ENCODE measurements at regions not wholly inside any gene's neighbourhood (a gene's known extent, or its start where the extent isn't known, plus 50 kb on each side); places are given as distances from the start of the nearest gene placed in this dataset.

DNA sequence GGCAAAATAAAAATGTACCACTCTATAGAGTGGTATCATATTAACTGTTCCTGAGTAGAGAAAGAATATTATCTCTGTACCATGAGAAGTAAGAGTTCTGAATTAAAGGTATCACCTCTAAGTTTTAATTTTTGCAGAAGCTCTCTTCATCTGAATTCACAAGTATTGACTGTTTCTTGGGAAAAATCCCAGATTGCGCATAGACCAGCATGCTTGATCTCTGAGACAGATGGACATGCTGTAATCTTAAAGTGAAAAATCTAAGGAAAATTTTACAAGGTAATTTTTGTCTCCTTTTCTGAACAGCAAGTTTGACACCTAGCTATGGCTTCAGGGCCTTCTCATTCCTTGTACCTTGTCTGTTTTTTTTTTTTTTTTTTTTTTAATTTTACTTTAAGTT, 1050.7 kb upstream of the RBFOX1 start:
- no peak for DNase-seq (ENCODE audit: low spot score)

DNA sequence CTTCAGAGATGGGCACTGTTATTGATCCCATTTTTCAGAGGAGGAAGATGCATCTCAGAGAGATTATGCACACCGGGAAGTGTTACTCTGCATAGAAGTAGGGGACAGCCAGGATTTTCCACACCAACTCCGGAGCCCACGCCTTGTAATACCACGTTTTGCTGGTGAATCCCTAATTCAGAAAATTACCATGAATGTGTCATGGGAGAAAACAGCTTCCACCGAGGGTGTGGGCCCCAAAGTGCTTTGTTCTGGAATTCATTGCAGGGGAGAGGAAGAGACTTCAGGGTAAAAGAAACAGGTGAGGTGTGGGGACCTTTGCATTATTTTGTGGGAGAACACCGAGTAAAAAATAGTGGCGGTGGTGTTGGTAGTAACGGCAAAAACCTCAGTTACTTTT, 1051.4 kb upstream of the RBFOX1 start:
- DNase-seq (ENCODE audit: low spot score) = no peak

DNA sequence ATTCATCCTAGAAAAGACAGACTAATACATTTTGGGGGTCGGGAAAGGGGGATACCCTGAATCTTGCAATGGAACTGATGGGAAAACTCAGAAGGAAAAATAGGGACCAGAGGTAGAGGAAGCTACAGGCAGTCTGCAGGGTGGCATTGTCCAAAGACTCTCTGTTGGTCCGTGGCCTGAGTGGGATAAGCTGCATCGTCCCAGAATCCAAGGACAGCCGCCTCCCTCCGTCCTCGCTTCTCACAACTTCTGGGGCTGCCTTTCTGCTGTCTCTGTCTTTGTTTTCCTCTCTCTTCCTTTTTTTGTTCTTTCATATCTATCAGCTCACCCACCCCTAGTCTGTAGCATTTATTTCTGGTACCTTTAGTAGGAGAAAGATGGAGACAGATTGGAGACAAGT, 1052.6 kb upstream of the RBFOX1 start:
- no peak for DNase-seq (ENCODE audit: low spot score)

DNA sequence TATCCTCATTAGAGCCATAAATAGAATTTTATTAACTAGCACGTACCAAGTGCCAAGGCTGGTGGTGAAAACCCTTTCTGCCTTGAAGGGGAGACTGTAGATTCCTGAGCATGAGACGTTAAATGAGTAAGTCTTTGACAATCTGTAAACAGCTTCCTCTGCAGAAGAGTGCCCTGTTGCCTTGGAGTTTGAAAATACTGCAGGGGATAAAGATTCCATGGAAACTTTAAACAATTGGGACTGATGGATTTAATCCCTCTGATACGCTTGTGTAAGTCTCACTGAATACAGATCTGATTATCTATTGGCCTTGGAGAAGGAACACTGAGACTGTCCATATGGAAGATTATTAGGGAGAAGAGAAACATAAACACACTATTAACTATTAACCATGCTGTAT, 1053.4 kb upstream of the RBFOX1 start:
- DNase-seq (ENCODE audit: low spot score) = peak; percentile 8

DNA sequence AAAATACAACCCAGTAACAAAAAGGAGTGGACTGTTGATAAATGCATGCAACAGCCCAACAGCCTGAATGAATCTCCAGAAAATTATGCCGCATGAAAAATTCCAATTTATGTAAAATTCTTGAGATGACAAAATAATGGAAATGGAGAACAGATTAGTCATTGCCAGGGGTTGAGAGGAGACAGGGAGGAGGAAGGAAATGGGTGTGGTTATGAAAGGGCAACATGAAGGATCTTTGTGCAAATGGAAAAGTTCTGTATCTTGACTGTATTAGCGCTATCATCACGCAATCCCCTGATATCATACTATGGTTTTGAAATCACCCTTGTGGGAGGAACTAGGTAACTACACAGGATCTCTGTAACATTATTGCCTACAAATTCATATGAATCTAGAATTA, 1058.3 kb upstream of the RBFOX1 start:
- no peak for DNase-seq (ENCODE audit: low spot score)

DNA sequence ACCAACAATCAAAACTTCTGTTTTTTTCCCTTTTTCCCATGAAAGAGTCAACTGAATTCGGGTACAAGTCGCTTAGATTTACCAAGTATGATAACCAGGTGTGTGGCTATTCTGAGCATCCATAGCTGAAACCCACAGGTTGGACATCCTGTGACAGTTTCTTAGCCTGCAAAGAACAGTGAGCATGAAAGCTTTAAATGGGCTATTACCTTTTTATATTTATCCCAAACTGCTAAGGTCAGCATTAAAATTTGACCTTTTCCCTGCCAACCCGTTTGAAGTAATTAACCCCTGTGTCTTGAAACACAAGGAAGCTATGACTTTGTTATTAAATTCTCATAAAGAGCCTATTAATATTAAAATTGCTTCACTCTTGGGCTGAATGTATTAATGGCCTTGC, 1065.0 kb upstream of the RBFOX1 start:
- no peak for DNase-seq (ENCODE audit: low spot score)

DNA sequence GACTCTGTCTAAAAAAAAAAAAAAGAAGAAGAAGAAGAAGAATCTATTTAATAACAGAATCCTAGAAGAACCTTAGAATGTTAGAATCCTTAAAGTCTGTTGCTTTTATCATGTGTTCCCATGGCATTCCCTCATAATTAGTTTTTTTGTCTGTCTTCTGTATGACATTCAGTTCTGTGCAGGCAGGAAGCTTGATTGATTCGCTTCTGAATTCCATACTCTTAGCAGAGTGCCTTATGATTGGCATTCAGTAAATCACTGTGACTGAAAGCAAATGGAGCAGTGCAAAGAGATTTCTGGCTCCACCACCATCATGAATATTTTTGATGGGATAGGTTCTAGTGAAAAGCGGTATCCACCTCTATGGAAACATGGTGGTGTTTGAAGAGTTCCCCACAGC, 1065.9 kb upstream of the RBFOX1 start:
- DNase-seq (ENCODE audit: low spot score) = no peak

DNA sequence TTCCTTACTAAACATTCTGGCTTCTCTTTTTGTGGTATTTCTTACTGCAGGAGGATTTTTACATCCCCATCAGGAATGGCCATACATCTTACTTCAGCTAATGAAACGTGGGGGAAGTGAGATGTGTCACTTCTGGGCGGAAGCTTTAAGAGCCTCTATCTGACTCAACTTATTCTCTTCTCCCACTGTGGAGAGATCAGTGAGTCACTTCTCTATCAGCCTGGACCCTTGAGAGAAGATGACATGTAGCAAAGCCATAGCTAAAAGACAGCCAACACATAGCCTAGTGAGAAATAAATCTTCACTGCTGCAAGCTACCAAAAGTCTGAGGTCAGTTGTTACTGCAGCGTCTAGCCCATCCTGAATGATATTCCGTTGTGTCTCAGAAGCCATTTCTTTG, 1066.7 kb upstream of the RBFOX1 start:
- DNase-seq (ENCODE audit: low spot score) = no peak

DNA sequence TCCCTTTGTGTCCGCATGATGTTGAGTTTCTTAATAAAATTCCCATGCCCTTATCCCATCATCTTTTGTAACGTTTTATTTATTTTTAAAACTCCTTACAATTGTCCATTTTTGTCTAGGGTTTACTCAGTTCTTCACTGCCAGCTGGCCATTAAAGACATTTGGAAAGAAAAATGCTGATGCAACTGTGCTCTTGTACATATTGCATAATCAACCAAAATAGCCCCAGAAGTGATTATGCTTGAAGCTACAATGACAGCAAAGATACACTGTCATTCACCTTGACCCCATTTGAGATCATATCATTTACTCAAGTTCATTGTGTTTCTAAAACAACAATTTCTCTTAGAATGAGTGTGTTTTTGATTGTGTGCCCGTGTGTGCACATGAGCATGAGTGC, 1074.6 kb upstream of the RBFOX1 start:
- no peak for DNase-seq (ENCODE audit: low spot score)

DNA sequence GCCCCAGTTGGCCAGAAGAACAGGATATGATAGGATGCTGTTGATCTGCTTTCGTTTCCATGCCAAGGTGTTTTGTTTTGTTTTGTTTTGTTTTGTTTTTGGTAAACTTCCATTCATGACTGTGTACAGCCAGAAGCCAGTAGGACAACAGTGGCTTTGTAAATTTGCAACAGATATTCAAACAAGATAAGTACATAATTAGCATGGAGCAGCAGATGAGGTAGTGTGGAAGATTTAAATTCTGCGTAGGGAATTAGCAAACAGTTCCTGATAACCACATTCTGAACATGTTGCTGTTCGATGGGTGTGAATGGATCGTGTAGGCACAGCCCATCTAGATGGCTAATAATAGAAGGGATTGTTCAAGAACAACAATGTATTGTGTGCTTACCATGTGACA, 1080.1 kb upstream of the RBFOX1 start:
- DNase-seq (ENCODE audit: low spot score) = no peak

DNA sequence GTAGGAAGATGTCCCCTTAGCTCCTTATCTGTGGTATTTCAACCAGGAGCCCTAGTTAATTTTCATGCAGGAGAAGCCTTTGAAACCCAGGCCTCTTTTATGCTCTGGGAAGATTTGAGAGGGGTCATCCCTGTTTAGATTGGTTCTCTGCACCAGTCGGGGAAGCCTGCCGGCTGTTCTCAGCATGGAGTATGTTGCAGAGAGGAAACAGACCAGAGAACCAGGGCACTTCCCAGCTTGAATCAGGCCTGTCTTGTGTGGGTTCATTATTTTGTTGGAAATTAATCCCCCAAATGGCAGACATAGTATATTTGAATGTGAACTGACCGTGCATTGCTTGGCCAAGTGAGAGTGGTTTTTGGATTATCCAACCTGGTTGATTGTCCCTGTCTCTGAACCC, 1082.1 kb upstream of the RBFOX1 start:
- DNase-seq (ENCODE audit: low spot score) = no peak

DNA sequence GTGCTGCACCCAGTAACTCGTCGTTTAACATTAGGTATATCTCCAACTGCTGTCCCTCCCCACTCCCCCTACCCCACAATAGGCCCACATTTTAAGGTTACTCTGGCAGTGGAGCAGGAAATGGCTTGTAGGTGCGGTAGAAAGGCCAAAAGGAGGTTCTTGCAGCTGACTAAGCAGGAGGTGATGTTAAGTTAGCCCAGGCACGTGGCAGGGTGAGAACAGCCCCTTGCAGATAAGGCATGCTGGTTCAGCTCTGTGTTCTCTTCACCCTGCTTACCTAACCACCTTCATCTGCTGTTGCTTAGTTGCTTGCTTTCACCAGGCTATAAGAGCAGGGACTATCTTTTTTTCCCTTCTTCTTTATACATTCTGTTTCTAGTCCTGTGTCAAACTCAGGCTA, 1082.8 kb upstream of the RBFOX1 start:
- no peak for DNase-seq (ENCODE audit: low spot score)

DNA sequence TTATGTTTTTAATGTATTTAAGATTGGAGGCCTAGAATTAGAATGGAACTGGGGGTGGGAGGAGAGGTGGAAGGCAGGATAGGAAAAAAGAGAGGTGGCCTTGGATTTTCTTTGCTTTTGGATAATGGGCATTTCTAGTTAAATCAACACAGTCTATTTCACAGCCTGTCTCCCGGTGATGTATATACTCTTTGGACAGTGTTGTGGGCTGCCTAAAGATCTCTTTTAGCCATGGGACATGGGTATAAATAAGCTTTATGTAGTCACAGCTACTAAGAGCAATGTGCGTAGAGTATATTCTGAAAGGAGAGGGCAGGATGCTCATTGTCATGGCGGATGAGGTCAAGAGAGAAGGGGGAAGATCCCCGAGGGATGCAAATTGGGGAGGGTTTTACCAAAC, 1084.4 kb upstream of the RBFOX1 start:
- no peak for DNase-seq (ENCODE audit: low spot score)

DNA sequence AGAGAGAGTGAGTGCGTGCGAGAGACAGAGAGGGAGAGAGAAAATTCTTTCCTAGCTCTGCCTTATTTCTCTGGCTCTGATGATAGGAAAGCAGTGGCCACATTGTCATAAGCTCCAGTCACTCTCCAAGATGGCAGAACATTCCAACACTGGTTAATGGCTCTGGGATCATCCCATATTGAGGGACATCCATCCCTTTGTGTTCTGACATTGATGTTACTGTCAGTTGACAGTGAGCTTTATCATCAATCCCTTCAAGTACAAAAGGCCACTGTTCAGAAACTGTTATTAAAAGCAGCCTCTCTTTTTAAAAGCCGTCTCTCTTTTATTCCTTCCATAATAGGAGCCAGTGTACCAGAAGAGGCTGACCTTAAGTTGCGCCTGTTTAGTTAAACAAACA, 1084.9 kb upstream of the RBFOX1 start:
- no peak for DNase-seq (ENCODE audit: low spot score)

DNA sequence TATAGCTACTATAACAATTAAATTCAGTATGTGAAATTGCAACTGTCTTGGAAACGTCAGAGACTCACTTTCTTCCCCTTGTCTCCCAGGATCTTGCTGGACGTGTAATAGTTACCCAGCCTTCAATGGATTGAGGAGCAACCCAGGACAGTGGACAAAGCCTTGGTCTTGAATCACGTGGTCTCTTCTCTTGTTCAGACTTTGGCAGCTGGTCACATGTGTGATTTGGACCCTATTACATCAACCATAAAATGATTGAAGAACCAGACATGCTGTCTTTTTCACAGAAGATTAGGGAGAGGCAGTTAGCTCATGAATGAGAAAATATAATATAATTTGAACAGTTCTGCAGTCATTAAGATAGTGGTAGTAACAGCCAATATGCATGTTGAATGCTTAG, 1085.5 kb upstream of the RBFOX1 start:
- DNase-seq (ENCODE audit: low spot score) = no peak

DNA sequence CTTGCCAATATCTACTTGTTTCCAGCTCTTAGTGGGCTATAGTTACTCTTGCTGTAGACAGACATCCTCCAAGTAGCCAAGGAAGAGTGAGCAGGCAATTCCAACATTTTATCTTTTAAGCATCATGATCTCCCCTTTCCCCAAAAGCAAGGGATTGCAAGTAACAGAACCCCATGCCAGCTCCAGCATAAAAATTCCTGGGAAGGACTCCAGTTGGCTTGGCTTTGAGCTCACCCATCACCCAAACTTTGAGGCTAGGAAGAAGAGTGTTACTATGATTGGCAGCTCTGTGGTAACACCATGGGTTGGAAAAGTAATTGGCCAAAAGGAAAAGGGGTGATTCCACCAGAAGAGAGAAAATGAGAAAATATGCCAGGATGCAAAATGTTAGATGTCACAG, 1086.4 kb upstream of the RBFOX1 start:
- no peak for DNase-seq (ENCODE audit: low spot score)

DNA sequence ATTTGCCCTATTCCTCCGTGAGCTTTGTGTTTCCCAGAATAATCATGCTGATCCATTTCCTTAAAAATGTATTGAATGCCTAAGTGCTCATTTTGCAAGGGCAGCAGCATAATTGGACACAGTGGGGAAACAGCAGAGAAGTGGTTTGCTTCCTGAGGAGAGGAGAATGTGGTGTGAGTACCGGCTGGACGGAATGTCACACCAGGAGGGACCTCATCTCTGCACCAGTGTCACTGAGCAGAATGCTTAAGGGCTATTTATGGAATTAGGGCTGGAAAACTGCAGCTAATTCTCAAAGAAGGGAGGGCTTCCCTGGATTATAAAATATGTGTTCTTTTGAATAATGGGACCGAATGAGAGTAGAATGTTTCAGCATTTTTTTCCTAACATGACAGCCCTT, 1100.6 kb upstream of the RBFOX1 start:
- no peak for DNase-seq (ENCODE audit: low spot score)

DNA sequence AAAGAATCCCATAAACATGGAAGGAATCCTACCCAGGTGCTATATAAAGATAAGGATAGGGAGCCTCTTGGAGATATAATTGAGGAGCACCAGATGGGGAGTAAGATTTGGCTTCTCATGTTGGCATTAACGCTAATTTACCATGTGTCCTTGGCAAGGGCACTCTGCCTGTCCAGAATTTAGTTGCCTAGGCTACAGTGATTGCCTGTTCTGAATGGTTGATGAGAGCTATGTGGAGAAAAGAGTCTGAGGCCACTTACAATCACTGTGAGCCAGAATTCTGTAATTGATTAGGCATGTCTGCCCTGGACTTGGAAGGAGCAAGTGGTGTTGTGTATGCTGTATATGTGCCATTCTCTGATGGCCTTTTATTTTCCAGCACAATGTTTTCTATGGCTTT, 1101.2 kb upstream of the RBFOX1 start:
- no peak for DNase-seq (ENCODE audit: low spot score)

DNA sequence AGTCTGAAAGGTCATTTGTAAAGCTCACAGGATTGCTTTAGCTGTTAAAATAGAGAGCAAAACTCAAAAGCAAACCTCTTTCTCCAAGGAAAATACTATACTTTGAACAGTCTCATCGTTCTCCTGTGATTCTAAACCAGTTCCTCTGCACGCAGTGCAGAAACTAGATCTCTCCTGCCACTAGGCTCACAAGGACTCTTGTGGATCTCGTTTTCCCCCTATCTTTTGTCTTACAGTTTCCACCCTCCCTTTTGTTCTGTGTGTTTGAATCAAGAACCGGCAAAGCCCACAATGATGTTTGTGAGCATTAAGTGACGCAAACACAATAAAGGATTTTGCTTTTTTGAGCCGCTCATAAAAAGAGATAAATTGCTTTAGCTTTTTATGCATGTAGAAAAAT, 1103.5 kb upstream of the RBFOX1 start:
- no peak for DNase-seq (ENCODE audit: low spot score)

DNA sequence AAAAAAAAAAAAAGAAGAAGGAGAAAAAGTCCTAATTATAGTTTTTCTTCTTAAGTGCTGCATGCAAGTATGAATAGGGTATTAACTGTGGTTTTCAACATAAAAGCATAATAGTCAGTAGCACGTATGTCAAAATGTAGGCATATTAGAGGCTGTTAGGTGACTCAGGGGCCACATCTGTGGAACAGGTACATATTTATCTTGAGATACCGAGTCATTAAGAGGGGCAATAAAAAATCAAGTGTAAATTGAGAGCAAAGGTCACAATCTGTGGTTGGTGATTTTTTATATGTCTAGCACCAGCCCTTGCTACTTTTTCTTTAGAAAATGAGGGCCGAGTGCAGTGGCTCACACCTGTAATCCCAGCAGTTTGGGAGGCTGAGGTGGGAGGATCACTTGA, 1113.8 kb upstream of the RBFOX1 start:
- no peak for DNase-seq (ENCODE audit: low spot score)

DNA sequence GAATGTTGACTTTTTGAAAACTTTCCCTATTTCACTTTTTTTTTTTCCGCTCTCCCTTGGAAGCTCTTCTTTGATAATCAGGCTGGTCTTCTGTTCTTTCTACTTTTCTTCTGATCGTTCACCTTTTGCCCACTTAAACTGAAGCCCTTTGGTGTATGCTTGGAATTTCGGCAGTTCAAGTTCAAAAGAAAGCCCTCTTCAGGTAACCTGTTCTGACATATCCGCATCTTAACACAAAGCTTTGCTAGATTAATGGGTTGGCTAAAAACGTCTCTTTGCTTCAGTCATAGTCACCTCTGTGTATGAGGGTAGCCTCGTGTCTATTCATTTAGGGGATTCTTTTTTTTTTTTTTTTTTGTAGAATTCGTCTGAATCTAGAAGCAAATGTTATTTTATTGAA, 1115.8 kb upstream of the RBFOX1 start:
- no peak for DNase-seq (ENCODE audit: low spot score)

DNA sequence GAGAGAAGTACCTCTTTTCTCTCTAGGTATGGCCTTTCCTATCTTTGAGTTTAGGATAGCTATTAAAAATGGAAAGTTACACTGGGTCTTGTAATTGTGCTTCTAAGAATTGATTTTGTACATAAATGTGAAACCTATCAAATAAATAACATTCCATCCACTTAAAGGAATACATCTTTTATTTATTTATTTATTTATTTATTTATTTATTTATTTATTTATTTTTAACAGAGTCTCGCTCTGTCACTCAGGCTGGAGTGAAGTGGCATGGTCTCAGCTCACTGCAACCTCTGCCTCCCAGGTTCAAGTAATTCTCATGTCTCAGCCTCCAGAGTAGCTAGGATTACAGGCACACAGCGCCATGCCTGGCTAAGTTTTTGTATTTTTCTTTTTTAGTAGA, 1114.0 kb upstream of the EEF2KMT start:
- DNase-seq (ENCODE audit: low spot score) = no peak

DNA sequence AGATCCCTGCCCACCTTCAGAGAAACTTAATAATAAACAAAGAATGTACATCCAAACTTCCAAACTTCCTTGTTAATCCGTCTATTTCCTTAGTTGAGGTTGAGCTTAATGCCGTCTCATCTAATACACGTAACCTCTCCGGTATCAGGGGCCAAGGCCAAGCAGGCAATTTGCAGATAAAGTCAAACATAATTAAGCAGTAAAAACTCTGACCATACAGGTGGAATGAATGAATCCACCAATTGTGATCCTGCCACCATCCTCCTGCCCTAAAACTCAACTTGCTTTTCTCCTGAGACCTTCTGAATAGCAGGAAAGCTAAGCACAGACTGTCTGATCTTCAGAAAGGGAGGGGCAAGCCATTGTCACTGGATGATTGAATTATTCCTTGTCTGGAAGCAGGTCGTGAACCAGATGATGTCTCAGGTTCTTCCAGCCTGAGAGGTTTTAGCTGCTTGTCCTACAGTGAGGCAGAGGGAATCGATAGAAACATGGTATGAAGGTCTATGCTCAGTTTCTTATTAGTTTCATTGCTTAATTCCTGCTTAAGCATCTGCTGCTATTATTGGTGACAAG, 1111.8 kb upstream of the EEF2KMT start:
- DNase-seq (ENCODE audit: low spot score) = no peak

DNA sequence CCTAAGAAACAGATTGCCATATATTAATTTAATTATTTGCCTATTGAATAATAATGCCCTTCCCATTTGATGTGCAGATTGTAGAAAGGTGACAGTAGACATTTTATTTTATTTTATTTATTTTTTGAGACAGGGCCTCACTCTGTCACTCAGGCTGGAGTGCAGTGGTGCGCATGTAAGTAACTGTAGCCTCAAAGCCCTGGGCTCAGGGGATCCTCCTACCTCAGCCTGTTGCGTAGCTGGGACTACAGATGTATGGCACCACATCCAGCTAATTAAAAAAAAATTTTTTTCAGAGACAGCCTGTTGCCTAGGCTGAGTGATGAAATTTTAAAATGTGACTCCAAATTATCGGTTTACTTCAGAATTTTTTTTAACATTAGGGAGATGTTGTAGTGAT, 1110.0 kb upstream of the EEF2KMT start:
- DNase-seq (ENCODE audit: low spot score) = no peak

DNA sequence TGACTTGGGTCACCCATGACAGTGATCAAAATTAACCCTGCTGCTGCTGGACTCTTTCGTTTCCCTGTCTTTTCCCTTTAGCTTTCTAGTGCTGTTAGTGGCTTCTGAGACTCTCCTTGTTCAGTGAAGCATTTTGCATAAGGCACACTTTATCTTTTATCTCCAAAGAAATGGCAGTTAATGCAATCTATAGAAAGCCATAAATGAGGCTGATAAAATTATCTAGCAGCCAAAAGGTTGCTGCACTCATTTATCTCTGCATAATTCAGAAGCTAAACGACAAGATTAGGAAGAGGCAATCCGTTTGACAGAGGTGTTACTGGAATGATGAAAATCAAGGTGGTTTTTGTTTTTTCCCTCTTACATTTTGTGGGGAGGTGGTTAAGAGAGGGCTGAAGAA, 1109.5 kb upstream of the EEF2KMT start:
- no peak for DNase-seq (ENCODE audit: low spot score)

Data from kidney tubule cell (primary cell).